ENCODE measurements at regions not wholly inside any gene's neighbourhood (a gene's known extent, or its start where the extent isn't known, plus 50 kb on each side); places are given as distances from the start of the nearest gene placed in this dataset.
"Not testable (repeated sequence)": the region's sequence is repeated elsewhere in the genome, so short reads cannot be mapped to it uniquely, and the experiment has no call there.

- TF ChIP-seq CTCF (conservative IDR thresholded peaks at IDR 0.05): no peak
- no peak overlapping the region for H3K27ac ChIP-seq
Measured at GRCh38 chr7:131681961-131682360, 125.5 kb upstream of the PODXL start.

- H3K27ac ChIP-seq: not testable (repeated sequence)
Measured at GRCh38 chr7:131679071-131679470, 122.6 kb upstream of the PODXL start.

- H3K27ac ChIP-seq: not testable (repeated sequence)
Measured at GRCh38 chr7:131676850-131677249, 120.4 kb upstream of the PODXL start.

GRCh38 chr7:131674131-131674530, 117.7 kb upstream of the PODXL start:
- TF ChIP-seq CTCF (conservative IDR thresholded peaks at IDR 0.05): no peak
- no peak overlapping the region for H3K27ac ChIP-seq

GRCh38 chr7:131673576-131673975, 117.1 kb upstream of the PODXL start:
- TF ChIP-seq CTCF (conservative IDR thresholded peaks at IDR 0.05): no peak
- H3K27ac ChIP-seq: no peak overlapping the region

GRCh38 chr7:131670406-131670805, 114.0 kb upstream of the PODXL start:
- no peak overlapping the region for H3K27ac ChIP-seq
- no peak for TF ChIP-seq CTCF (conservative IDR thresholded peaks at IDR 0.05)

GRCh38 chr7:131667699-131668098, 111.3 kb upstream of the PODXL start:
- H3K27ac ChIP-seq: no peak overlapping the region
- TF ChIP-seq CTCF (conservative IDR thresholded peaks at IDR 0.05): no peak

- no peak for TF ChIP-seq CTCF (conservative IDR thresholded peaks at IDR 0.05)
- peak overlapping the region; percentile 36; the same call in 1 of the 2 replicates for H3K27ac ChIP-seq
Measured at GRCh38 chr7:131665021-131665420, 108.6 kb upstream of the PODXL start.

- no peak for TF ChIP-seq CTCF (conservative IDR thresholded peaks at IDR 0.05)
- no peak overlapping the region for H3K27ac ChIP-seq
Measured at GRCh38 chr7:131664570-131664969, 108.1 kb upstream of the PODXL start.

- not testable (repeated sequence) for H3K27ac ChIP-seq
Measured at GRCh38 chr7:131662301-131662873, 106.0 kb upstream of the PODXL start.
